A549 (cell line): ENCODE measurements at regions not wholly inside any gene's neighbourhood (a gene's known extent, or its start where the extent isn't known, plus 50 kb on each side); places are given as distances from the start of the nearest gene placed in this dataset.

Source experiments
- ATAC-seq, 2 experiments: fragments of 200-7000 bp in 1 of 2; fragments of >200 bp in 1 of 2; cut with Nextera tagmentation in 1 of 2; cut with Tn5 transposase in 1 of 2; 3 replicates each; pipeline versions ENCODE4 v1.8.0 to v1.9.1; 2018 to 2020; ENCODE audit warnings: mild to moderate bottlenecking in 1 of 2, moderate library complexity in 1 of 2
- CTCF ChIA-PET: fragments of 300-600 bp; sonication (Branson Sonifier 250); formaldehyde crosslinking; extraction: SDS; loops from one replicate; lab custom pipeline; 2021; ENCODE audit warnings: antibody characterized with exemption, inconsistent platforms; lab: Yijun Ruan, JAX
- POLR2A ChIA-PET: fragments of 350-600 bp; formaldehyde crosslinking; extraction: SDS; loops from one replicate; lab custom pipeline; 2021; ENCODE audit warnings: antibody characterized with exemption, inconsistent platforms; lab: Yijun Ruan, JAX
- DNase-seq, 2 experiments: peaks; one replicate each; pipeline versions ENCODE4 v3.0.0 to v3.0.0-alpha.2; 2011 to 2016; ENCODE audit warnings: low read depth in 1 of 2, low spot score in 1 of 2
- FAIRE-seq: peaks from 2 replicates; lab custom pipeline; 2011; peaks lifted over from hg19 to GRCh38; lab: Jason Lieb, UNC
- H3K27ac ChIP-seq, 2 experiments: fragments of >200 bp; sonication (Bioruptor Twin); formaldehyde crosslinking; 3 replicates each; pipeline ENCODE4 v1.5.1; 2016 to 2017
- H3K4me1 ChIP-seq: fragments of >200 bp; sonication (Bioruptor Twin); formaldehyde crosslinking; 3 replicates; pipeline ENCODE4 v1.6.1; 2016
- H3K4me2 ChIP-seq: fragments of >200 bp; sonication (Bioruptor Twin); formaldehyde crosslinking; 3 replicates; pipeline ENCODE4 v1.6.1; 2016
- H3K4me3 ChIP-seq: fragments of >200 bp; sonication (Bioruptor Twin); formaldehyde crosslinking; 3 replicates; pipeline ENCODE4 v1.5.1; 2016
- H3K9me3 ChIP-seq: fragments of >200 bp; sonication (Bioruptor Twin); formaldehyde crosslinking; 3 replicates; pipeline ENCODE4 v1.6.1; 2016
- ATOH8 ChIP-seq: fragments of 250-450 bp; sonication (Bioruptor Pico); IDR thresholded peaks from 2 replicates; pipeline ENCODE4 v1.5.0; 2020; ENCODE audit warnings: low read depth, mild to moderate bottlenecking, moderate library complexity
- BCL3 ChIP-seq: fragments of >200 bp; sonication (Bioruptor Twin); formaldehyde crosslinking; IDR thresholded peaks from 3 replicates; pipeline ENCODE4 v1.6.1; 2016
- BHLHE40 ChIP-seq: IDR thresholded peaks from 2 replicates; pipeline ENCODE4 v1.6.1; 2012; ENCODE audit warnings: low read depth, low read length, inconsistent platforms
- CHD4 ChIP-seq: fragments of 200-600 bp; sonication (generic); IDR thresholded peaks from 2 replicates; pipeline ENCODE4 v1.6.1; 2016; ENCODE audit warnings: antibody characterized with exemption, mild to moderate bottlenecking, borderline replicate concordance
- E2F6 ChIP-seq: IDR thresholded peaks from 2 replicates; pipeline ENCODE4 v1.6.1; 2012; ENCODE audit warnings: low read depth, borderline replicate concordance
- EHMT2 ChIP-seq: fragments of 200-600 bp; sonication (generic); IDR thresholded peaks from 2 replicates; pipeline ENCODE4 v1.6.1; 2016; ENCODE audit warnings: antibody characterized with exemption, low read depth, mild to moderate bottlenecking, moderate library complexity
- ELK1 ChIP-seq: fragments of 150-350 bp; IDR thresholded peaks from 2 replicates; pipeline ENCODE4 v1.6.1; 2014; ENCODE audit warnings: low read depth, mild to moderate bottlenecking, low read length
- ESRRA ChIP-seq: fragments of 150-350 bp; IDR thresholded peaks from 2 replicates; pipeline ENCODE4 v1.6.1; 2014; ENCODE audit warnings: mild to moderate bottlenecking, low read length, borderline replicate concordance
- GATA3 ChIP-seq: IDR thresholded peaks from 2 replicates; pipeline ENCODE4 v1.6.1; 2012; ENCODE audit warnings: borderline replicate concordance
- HEYL ChIP-seq: fragments of 250-450 bp; sonication (Bioruptor Pico); IDR thresholded peaks from 2 replicates; pipeline ENCODE4 v1.8.0; 2021; ENCODE audit warnings: mild to moderate bottlenecking, moderate library complexity
- HOXA7 ChIP-seq: fragments of 250-450 bp; sonication (Bioruptor Pico); IDR thresholded peaks from 2 replicates; pipeline ENCODE4 v1.5.0; 2020; ENCODE audit warnings: mild to moderate bottlenecking, moderate library complexity
- HOXB13 ChIP-seq: fragments of 250-450 bp; sonication (Bioruptor Pico); IDR thresholded peaks from 2 replicates; pipeline ENCODE4 v1.5.0; 2020; ENCODE audit warnings: low read depth, mild to moderate bottlenecking, moderate library complexity
- HOXB5 ChIP-seq: fragments of 250-450 bp; sonication (Bioruptor Pico); IDR thresholded peaks from 2 replicates; pipeline ENCODE4 v1.5.0; 2020; ENCODE audit warnings: mild to moderate bottlenecking, moderate library complexity
- JUN ChIP-seq, 2 experiments: fragments of >200 bp; sonication (Bioruptor Twin); formaldehyde crosslinking; IDR thresholded peaks; 2 replicates in 1 of 2; 3 replicates in 1 of 2; pipeline ENCODE4 v1.6.1; 2016 to 2017
- KDM1A ChIP-seq: fragments of 200-600 bp; sonication (generic); IDR thresholded peaks from 2 replicates; pipeline ENCODE4 v1.6.1; 2016; ENCODE audit warnings: low read depth, mild to moderate bottlenecking
- KDM5A ChIP-seq: fragments of 200-600 bp; sonication (generic); IDR thresholded peaks from 2 replicates; pipeline ENCODE4 v1.6.1; 2016; ENCODE audit warnings: antibody characterized with exemption, mild to moderate bottlenecking
- MAFK ChIP-seq: fragments of 450-650 bp; IDR thresholded peaks from 2 replicates; pipeline ENCODE4 v1.6.1; 2014; ENCODE audit not compliant: partially characterized antibody
- MYC ChIP-seq: IDR thresholded peaks from 2 replicates; pipeline ENCODE4 v1.6.1; 2012; ENCODE audit warnings: mild to moderate bottlenecking, inconsistent platforms, low read length, improper control_type of control experiment, borderline replicate concordance
- NPAS2 ChIP-seq: fragments of 250-450 bp; sonication (Bioruptor Pico); IDR thresholded peaks from 2 replicates; pipeline ENCODE4 v1.8.0; 2022; ENCODE audit warnings: mild to moderate bottlenecking, moderate library complexity, borderline replicate concordance
- NR3C1 ChIP-seq: fragments of >200 bp; sonication (Bioruptor Twin); formaldehyde crosslinking; IDR thresholded peaks from 3 replicates; pipeline ENCODE4 v1.6.1; 2017
- POLR2AphosphoS2 ChIP-seq: conservative IDR thresholded peaks from 2 replicates; pipeline ENCODE4 v1.6.1; 2012; ENCODE audit warnings: low read length, improper control_type of control experiment, inconsistent platforms
- RAD21 ChIP-seq, 2 experiments: fragments of >200 bp in 1 of 2; sonication (Bioruptor Twin) in 1 of 2; formaldehyde crosslinking in 1 of 2; IDR thresholded peaks in 1 of 2; conservative IDR thresholded peaks in 1 of 2; 2 replicates in 1 of 2; 3 replicates in 1 of 2; pipeline ENCODE4 v1.6.1; 2012 to 2018; ENCODE audit warnings: inconsistent platforms in 1 of 2
- RCOR1 ChIP-seq: fragments of 150-350 bp; IDR thresholded peaks from 2 replicates; pipeline ENCODE4 v1.6.1; 2014; ENCODE audit warnings: antibody characterized with exemption, low read length, low read depth
- TFCP2L1 ChIP-seq: fragments of 250-450 bp; sonication (Bioruptor Pico); IDR thresholded peaks from 2 replicates; pipeline ENCODE4 v1.5.0; 2021; ENCODE audit warnings: mild to moderate bottlenecking
- USF2 ChIP-seq: fragments of 450-650 bp; IDR thresholded peaks from 2 replicates; pipeline ENCODE4 v1.6.1; 2014; ENCODE audit warnings: antibody characterized with exemption
- ZC3H11A ChIP-seq: fragments of 450-650 bp; IDR thresholded peaks from 2 replicates; pipeline ENCODE4 v1.6.1; 2014; ENCODE audit warnings: antibody characterized with exemption, mild to moderate bottlenecking
- ZNF302 ChIP-seq: fragments of 250-450 bp; sonication (Bioruptor Pico); IDR thresholded peaks from 2 replicates; pipeline ENCODE4 v1.9.0; 2021; ENCODE audit warnings: inconsistent platforms, mild to moderate bottlenecking, moderate library complexity
- WGBS: methylation state at CpG from one replicate; pipeline ENCODE4 v1.1.6; 2017; ENCODE audit errors: missing lambda C conversion rate; 5-methylcytosine and 5-hydroxymethylcytosine counted together

GRCh38 chr4:29867412-29867811 lies 852.8 kb upstream of the PCDH7 start:
- Histone ChIP-seq H3K4me1 (no peaks in the 10 kb centered on the region), H3K4me2 (no peak overlapping the region), H3K9me3 (no peaks in the 10 kb centered on the region), H3K27ac (no peak overlapping the region), H3K4me3 (no peak overlapping the region)
- DNase-seq, result no peak
- CTCF ChIA-PET, result no interaction called here
- TF ChIP-seq BHLHE40 (no peak), GATA3 (no peak), HEYL (no peak), HOXB5 (no peak), MYC (no peak), CHD4 (no peak), NR3C1 (no peak), ESRRA (no peak), BCL3 (no peak), TFCP2L1 (no peak)
- ATAC-seq, result no peak
- POLR2A ChIA-PET, result no interaction called here
- 0% methylated on average over 1 of the region's 1 CpG for WGBS
- no peak for FAIRE-seq

- DNase-seq (no peak), FAIRE-seq (no peak), ATAC-seq (no peak)
- Histone ChIP-seq H3K4me3 (no peak overlapping the region), H3K27ac (no peak overlapping the region), H3K9me3 (no peaks in the 10 kb centered on the region), H3K4me1 (no peaks in the 10 kb centered on the region), H3K4me2 (no peak overlapping the region)
- no peak for TF ChIP-seq NR3C1
- TF ChIP-seq EHMT2, result no peak
- TF ChIP-seq ZNF302, result no peak
- no peak for TF ChIP-seq RAD21 (conservative IDR thresholded peaks at IDR 0.05 in 1 of 2, IDR thresholded peaks at IDR 0.05 in 1 of 2)
- no peak for TF ChIP-seq BHLHE40
- no peak for TF ChIP-seq RCOR1
- TF ChIP-seq NPAS2 (CRISPR knock-in tag), result no peak
- no peak for TF ChIP-seq POLR2AphosphoS2
- TF ChIP-seq USF2, result no peak
- TF ChIP-seq HOXA7 (CRISPR knock-in tag), result no peak
- TF ChIP-seq ATOH8 (CRISPR knock-in tag), result no peak
- no peak for TF ChIP-seq CHD4
- no peak for TF ChIP-seq ESRRA
- no peak for TF ChIP-seq JUN (IDR thresholded peaks at IDR 0.05)
- 41% methylated on average over 3 of the region's 3 CpGs for WGBS
- ChIA-PET CTCF (no interaction called here), POLR2A (no interaction called here)
Observed at GRCh38 chr4:29900336-29900735, 819.8 kb upstream of the PCDH7 start.

- CTCF ChIA-PET, result no interaction called here
- Histone ChIP-seq H3K27ac (no peak overlapping the region), H3K4me1 (no peaks in the 10 kb centered on the region), H3K9me3 (no peaks in the 10 kb centered on the region), H3K4me2 (no peak overlapping the region), H3K4me3 (no peak overlapping the region)
- 9% methylated on average over 2 of the region's 2 CpGs for WGBS
- FAIRE-seq (no peak), DNase-seq (no peak), ATAC-seq (no peak)
- TF ChIP-seq E2F6 (no peak), HEYL (no peak), MAFK (no peak), HOXB13 (CRISPR knock-in tag) (no peak), MYC (no peak), KDM5A (no peak), BCL3 (no peak), KDM1A (no peak), POLR2AphosphoS2 (no peak), ELK1 (no peak), ZC3H11A (no peak)
- POLR2A ChIA-PET, result no interaction called here
Observed at GRCh38 chr4:29908276-29908675, 811.9 kb upstream of the PCDH7 start.
